HG03520 (cell line): ENCODE measurements at regions not wholly inside any gene's neighbourhood (a gene's known extent, or its start where the extent isn't known, plus 50 kb on each side); places are given as distances from the start of the nearest gene placed in this dataset.

Experiments
- ATAC-seq: cut with Tn5 transposase; IDR thresholded peaks from one replicate; pipeline ENCODE4 v1.9.1; 2021; ENCODE audit warnings: mild to moderate bottlenecking, moderate library complexity; ENCODE audit not compliant: unreplicated experiment

- ATAC-seq, result no peak
Measured at GRCh38 chr6:74785236-74785635, 420.6 kb downstream of the COL12A1 start.

- no peak for ATAC-seq
Measured at GRCh38 chr6:74782346-74782745, 423.5 kb downstream of the COL12A1 start.

- ATAC-seq, result no peak
Measured at GRCh38 chr6:74780831-74781230, 425.0 kb downstream of the COL12A1 start.

DNA sequence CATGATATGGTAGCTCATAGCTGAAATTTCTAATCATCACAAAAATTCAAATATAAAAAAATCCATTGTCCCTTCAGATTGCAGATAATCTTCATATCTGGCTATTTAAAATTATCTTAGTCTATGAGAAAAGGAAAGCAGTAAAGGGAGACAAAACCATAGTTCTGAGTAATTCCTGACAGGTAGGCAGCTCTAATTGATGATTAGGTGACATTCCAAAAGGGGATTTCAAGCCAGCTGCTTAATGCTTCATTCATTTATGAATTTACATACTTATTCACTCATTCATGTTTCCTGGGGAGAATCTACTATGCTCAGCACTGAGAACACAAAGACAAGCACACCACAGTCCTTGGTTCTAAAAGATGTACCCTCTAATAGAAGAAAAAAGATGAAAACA lies 437.1 kb downstream of the COL12A1 start:
- no peak for ATAC-seq

DNA sequence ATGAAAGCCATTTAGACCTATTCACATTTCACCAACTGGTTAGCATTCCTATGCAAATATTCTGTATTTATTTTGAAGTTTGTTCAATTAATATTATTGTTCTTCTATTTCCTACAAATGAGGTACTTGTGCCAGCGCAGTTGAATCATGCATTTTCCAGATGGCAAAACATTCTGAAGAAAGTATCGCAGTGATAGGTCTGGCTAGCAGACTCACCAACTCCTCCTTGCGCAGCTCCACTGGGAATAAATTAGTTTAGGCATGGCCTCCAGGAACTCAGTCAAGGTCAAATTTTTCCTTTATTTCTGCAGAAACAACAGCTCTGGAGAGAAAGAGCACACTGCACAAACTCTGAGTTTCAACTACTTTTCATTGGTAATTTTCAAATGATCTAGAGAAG lies 437.7 kb downstream of the COL12A1 start:
- no peak for ATAC-seq

DNA sequence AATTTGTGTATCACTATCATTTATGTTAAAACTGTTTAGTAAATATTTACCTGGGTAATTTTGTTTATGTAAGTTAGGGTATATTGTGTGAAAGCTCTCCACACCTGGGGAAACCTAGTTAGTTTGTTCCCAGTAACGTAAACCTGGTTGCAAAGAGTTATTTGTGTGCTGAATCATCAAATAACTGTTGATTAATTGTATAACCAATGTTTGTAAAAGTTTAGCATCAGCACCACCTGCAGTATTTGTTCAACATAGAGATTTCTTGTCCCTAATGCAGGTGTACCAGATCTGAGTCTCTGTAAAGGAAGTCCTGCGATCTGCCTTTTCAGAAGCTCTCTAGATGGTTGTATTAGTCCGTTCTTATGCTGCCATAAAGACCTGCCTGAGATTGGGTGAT lies 440.4 kb downstream of the COL12A1 start:
- ATAC-seq, result no peak

GRCh38 chr6:74764486-74764885 lies 441.4 kb downstream of the COL12A1 start:
- ATAC-seq, result no peak

DNA sequence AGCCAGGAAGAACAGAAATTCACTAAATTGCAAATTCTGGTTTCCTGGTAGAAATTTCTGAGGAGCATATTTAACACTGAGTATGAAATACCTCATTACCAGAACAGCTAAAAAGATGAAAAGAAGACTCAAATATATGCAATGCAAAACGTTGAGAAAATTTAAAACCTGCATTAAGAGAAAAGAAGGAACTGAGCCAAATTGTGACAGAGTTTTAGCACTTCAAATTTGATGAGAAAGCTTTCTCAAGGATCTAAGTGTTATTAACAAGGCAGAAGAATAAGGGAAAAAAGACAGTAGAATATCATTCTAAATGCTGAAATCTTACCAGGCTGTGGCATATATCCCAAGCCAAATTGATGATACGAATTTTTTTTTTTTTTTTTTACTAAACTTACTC lies 443.0 kb downstream of the COL12A1 start:
- no peak for ATAC-seq

GRCh38 chr6:74757813-74758212 lies 448.0 kb downstream of the COL12A1 start:
- ATAC-seq, result no peak

- ATAC-seq, result no peak
Measured at GRCh38 chr6:74756923-74757322, 448.9 kb downstream of the COL12A1 start.

DNA sequence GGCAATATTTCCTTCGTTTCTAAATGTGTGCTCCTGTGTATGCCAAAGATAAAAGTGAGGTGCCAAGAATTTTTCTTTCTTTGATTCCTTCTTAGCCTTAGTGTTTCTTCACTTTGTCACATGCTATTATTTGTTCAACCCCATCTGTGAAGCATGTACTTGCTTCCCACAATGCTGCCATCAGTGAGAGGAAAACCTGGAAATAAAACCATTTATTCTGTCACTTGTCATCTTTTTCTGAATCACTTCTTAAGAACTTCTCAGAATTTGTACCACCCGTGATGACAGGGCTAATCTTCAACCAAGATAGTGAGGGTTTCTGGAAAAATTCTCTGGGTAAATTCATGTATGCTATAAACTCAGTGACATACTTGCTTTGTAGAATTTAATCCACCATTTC lies 450.1 kb downstream of the COL12A1 start:
- ATAC-seq, result no peak

DNA sequence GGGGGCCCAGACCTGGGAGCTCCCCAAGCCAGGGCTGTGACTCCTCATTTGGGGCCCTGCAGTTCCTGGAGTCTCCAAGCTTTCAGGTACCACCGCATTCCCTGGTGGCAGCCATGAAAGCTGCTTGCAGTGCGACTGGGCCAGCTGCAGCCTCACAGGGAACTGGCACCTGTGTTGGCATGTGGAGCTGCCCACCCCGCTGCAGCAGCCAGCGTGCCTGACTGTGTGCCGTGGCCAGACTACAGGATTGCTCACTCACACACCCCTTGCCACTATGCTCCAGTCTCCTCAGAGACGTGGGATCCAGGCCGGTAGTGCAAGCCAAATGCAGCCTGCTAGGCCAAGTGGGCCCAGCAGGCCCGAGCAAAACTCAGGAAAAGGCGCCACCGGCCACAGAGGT lies 450.7 kb downstream of the COL12A1 start:
- no peak for ATAC-seq

- ATAC-seq, result no peak
Measured at GRCh38 chr6:74753883-74754600, 451.8 kb downstream of the COL12A1 start.

- ATAC-seq, result no peak
Measured at GRCh38 chr6:74752303-74752702, 453.6 kb downstream of the COL12A1 start.

DNA sequence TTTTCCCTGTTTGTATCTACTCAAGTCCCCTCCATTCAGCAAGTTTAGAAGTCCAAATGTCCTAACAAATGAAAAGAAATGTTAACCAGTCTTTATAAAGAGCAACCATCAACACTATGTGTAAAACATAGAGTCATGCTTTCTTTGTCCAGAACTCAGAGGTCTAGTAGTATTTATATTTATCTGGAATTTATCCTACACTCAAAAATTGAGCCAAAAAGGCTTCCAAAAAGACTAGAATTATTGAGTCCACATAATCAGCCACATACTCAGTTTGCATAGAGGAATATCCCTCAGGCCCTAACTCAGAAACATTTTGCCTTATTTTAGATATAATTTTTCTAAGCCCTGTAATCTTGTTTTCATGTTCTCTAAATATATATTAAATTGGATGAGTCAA lies 455.0 kb downstream of the COL12A1 start:
- no peak for ATAC-seq

DNA sequence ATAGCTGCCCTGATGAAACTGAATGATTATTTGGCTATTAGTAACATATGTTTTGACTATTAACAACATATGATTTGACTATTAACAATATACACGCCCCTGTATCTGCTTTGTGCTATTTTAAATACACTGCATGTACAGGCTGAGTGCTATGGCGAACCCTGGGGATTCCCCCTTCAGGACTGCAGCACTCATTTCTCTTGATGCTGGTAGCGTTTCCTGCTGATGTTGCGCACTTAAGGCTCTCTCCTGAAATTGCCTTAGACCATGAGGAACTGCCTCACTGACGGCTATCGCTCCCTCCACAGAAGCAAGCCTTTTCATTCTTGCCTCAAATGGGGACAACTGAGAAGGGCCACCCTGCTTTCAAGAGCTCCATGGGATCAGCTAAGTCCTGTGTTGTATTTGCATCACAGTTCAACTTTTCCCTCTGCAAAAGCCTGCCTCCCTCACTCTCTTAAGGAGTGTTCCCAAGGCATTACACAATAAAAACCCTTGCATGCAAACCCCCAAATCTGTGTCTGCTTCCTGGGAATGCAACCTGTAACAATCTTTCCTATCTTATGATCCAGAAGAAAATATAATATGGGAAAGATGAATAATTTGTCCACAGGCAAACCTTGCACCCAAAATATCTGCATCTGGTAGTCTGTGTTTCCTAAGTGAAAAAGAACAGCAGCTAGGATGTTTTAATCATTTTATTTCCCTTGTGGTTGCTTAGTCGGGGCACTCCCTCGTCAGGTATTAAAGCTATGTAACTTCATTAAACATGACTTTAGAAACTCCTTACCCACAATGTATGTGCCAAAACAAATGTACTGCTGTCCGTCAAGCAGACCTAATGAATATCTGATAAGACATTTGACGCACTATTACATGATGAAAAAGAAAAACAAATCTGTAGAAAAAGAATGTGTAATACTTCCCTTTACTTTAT lies 456.4 kb downstream of the COL12A1 start:
- ATAC-seq, result no peak

DNA sequence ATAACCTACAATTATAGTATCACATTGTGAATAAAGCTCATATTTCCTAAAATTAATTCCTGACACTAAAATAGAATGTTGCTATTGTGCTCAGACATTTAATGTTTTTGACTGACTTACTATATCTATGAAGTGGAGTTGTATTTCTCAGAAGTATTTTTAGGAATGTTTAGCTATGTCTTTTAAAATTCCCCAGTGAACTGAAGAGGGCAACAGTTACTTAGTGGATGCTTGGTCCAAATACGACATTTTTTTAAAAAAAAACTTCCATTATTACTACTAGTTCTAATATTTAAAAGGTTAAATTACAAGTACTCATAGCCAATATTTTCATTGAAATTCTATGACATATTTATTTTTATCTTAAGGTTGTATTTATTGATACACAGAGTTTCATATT lies 460.2 kb downstream of the COL12A1 start:
- ATAC-seq, result no peak

- no peak for ATAC-seq
Measured at GRCh38 chr6:74742793-74743508, 462.9 kb downstream of the COL12A1 start.

DNA sequence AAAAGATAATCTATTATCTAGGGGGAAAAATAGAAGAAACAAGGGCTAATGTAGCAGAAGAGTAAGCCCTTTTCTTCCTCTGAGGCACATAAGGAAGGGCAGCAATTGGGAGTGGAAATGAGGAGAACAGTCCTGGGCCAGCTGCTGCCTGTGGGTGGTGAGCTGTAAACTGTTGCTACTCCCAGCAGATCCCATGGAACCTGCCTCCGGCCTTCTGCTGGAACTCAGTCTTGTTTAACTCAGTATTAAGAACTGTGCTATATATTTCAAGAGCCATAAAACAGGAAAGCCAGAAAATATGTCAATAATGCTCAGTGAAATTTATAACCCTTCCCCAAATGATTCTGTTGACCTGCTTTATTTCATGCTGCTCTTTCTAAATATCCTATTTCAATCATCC lies 464.2 kb downstream of the COL12A1 start:
- no peak for ATAC-seq

GRCh38 chr6:74735304-74735703 lies 470.5 kb downstream of the COL12A1 start:
- no peak for ATAC-seq

DNA sequence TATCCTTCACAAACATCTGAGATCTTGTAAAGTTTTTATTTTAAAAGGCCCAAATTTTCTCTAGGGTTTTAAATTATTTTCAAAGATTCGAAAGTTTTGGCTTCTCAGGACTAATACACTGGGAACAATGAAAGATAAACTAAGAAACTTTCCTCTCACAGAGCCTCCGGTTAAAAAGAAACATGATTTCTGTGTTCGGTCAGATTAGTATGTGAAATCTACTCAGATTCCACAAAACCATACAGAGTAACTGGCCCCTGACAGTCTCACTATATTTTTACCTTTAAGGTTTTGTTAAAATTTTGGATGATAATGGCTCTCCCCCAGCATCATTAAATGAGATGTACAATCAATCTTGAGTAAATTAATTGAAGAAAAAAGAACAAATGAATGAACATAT lies 471.0 kb downstream of the COL12A1 start:
- no peak for ATAC-seq
